Endothelial cell of umbilical vein (primary cell): ENCODE measurements at regions not wholly inside any gene's neighbourhood (a gene's known extent, or its start where the extent isn't known, plus 50 kb on each side); places are given as distances from the start of the nearest gene placed in this dataset.

Source experiments
- BruUV-seq: library from RNA; stranded (reverse); fragments of 400-500 nt; replicated peaks from 2 replicates; lab custom pipeline; 2021; lab: Mats Ljungman, UMichigan
- CTCF ChIA-PET: fragments of 300-600, 350-600 bp; sonication (Branson Sonifier 250); formaldehyde crosslinking; loops from one replicate; lab custom pipeline; 2021; ENCODE audit warnings: antibody characterized with exemption, inconsistent platforms; lab: Charles Lee
- POLR2A ChIA-PET: fragments of 300-600, 350-600 bp; sonication (Branson Sonifier 250); formaldehyde crosslinking; loops from one replicate; lab custom pipeline; 2021; ENCODE audit warnings: antibody characterized with exemption, inconsistent platforms; lab: Charles Lee
- DNase-seq: peaks from one replicate; pipeline ENCODE4 v3.0.0-alpha.2; 2011; ENCODE audit warnings: low read depth, low spot score
- FAIRE-seq: peaks from 2 replicates; lab custom pipeline; 2011; peaks lifted over from hg19 to GRCh38; lab: Jason Lieb, UNC
- H2AFZ ChIP-seq: 2 replicates; pipeline ENCODE4 v1.6.0; 2012; ENCODE audit warnings: low read depth, low read length, control low read depth, inconsistent platforms
- H3K27ac ChIP-seq: 2 replicates; pipeline ENCODE4 v1.5.1; 2011; ENCODE audit warnings: low read depth, mild to moderate bottlenecking, control low read depth, low read length, moderate library complexity; ENCODE audit not compliant: insufficient read depth
- H3K27me3 ChIP-seq, 2 experiments: 2 replicates each; pipeline versions ENCODE4 v1.6.0 to v1.6.1; 2011; ENCODE audit warnings: low read length in 2 of 2, mixed read lengths in 1 of 2; ENCODE audit not compliant: control insufficient read depth in 2 of 2, insufficient read depth in 2 of 2
- H3K36me3 ChIP-seq, 2 experiments: 2 replicates in 1 of 2; 3 replicates in 1 of 2; pipeline ENCODE4 v1.5.1; 2011; ENCODE audit warnings: low read length in 2 of 2, mild to moderate bottlenecking in 1 of 2, moderate library complexity in 1 of 2; ENCODE audit not compliant: control insufficient read depth in 2 of 2, insufficient read depth in 2 of 2; ENCODE audit errors: extremely low read depth in 1 of 2
- H3K4me1 ChIP-seq: 3 replicates; pipeline ENCODE4 v1.5.1; 2011; ENCODE audit warnings: mild to moderate bottlenecking, low read length; ENCODE audit not compliant: control insufficient read depth, insufficient read depth; ENCODE audit errors: extremely low read depth
- H3K4me2 ChIP-seq: 2 replicates; pipeline ENCODE4 v1.6.1; 2011; ENCODE audit warnings: low read length, control low read depth, mixed read lengths; ENCODE audit not compliant: insufficient read depth
- H3K4me3 ChIP-seq, 3 experiments: fragments of 200-600 bp in 1 of 3; sonication (generic), shearing (Covaris generic) in 1 of 3; replicated peaks in 1 of 3; 2 replicates each; pipeline ENCODE4 v1.5.1; 2011 to 2016; ENCODE audit warnings: control low read depth in 3 of 3, low read length in 3 of 3, mild to moderate bottlenecking in 2 of 3, inconsistent platforms in 1 of 3, low read depth in 1 of 3, moderate library complexity in 1 of 3; ENCODE audit not compliant: insufficient read depth in 1 of 3
- H3K79me2 ChIP-seq: 2 replicates; pipeline ENCODE4 v1.6.0; 2012; ENCODE audit warnings: low read length, inconsistent platforms; ENCODE audit not compliant: control insufficient read depth, insufficient read depth
- H3K9ac ChIP-seq: replicated peaks from 2 replicates; pipeline ENCODE3; 2011; ENCODE audit warnings: low read length, control low read depth; ENCODE audit not compliant: insufficient read depth; ENCODE audit errors: extremely low read depth
- H3K9me1 ChIP-seq: replicated peaks from 3 replicates; pipeline ENCODE4 v1.6.0; 2011; ENCODE audit warnings: mild to moderate bottlenecking, low read length; ENCODE audit not compliant: control insufficient read depth, insufficient read depth; ENCODE audit errors: extremely low read depth
- H3K9me3 ChIP-seq: replicated peaks from 2 replicates; pipeline ENCODE4 v1.5.1; 2012; ENCODE audit warnings: low read length, inconsistent platforms; ENCODE audit not compliant: control insufficient read depth, insufficient read depth
- H4K20me1 ChIP-seq: replicated peaks from 2 replicates; pipeline ENCODE3; 2011; ENCODE audit warnings: mild to moderate bottlenecking, low read length; ENCODE audit not compliant: control insufficient read depth, insufficient read depth; ENCODE audit errors: extremely low read depth
- EZH2 ChIP-seq: IDR thresholded peaks from 2 replicates; pipeline ENCODE4 v1.6.1; 2012; ENCODE audit warnings: borderline replicate concordance, low read depth, mild to moderate bottlenecking, moderate library complexity, low read length, inconsistent platforms; ENCODE audit not compliant: severe bottlenecking
- FOS ChIP-seq: IDR thresholded peaks from 2 replicates; pipeline ENCODE4 v1.6.1; 2011; ENCODE audit warnings: mild to moderate bottlenecking, low read length, moderate library complexity, borderline replicate concordance; ENCODE audit not compliant: insufficient read depth
- GATA2 ChIP-seq: IDR thresholded peaks from 2 replicates; pipeline ENCODE4 v1.7.0; 2011; ENCODE audit warnings: low read depth, mild to moderate bottlenecking, moderate library complexity, mixed read lengths, low read length; ENCODE audit not compliant: insufficient read length, insufficient read depth
- JUN ChIP-seq: IDR thresholded peaks from 2 replicates; pipeline ENCODE4 v1.6.1; 2011; ENCODE audit warnings: borderline replicate concordance, low read depth; ENCODE audit not compliant: insufficient read length, insufficient read depth
- MYC ChIP-seq: IDR thresholded peaks from one replicate; pipeline ENCODE4 v1.6.1; 2011; ENCODE audit warnings: mild to moderate bottlenecking, low read depth, low read length
- POLR2A ChIP-seq: IDR thresholded peaks from 2 replicates; pipeline ENCODE4 v1.6.1; 2012; ENCODE audit warnings: low read depth, mild to moderate bottlenecking, control low read depth, low read length
- POLR2AphosphoS5 ChIP-seq: IDR thresholded peaks from 2 replicates; pipeline ENCODE4 v1.6.1; 2012; ENCODE audit warnings: low read depth, mild to moderate bottlenecking, control low read depth, low read length, moderate library complexity; ENCODE audit not compliant: insufficient read depth
- dilution Hi-C: fragments of 300-500 bp; cut with MboI; formaldehyde crosslinking; loops from one replicate; pipeline ENCODE4 v1.15.0; 2019; ENCODE audit warnings: low sequenced_read_pairs; ENCODE audit not compliant: extremely low pct_ligation_motif_present
- intact Hi-C: fragments of 100-400 bp; cut with micrococcal nuclease; formaldehyde crosslinking; loops from one replicate; pipeline ENCODE4 v1.10.0; 2022
- TF ChIP-seq, protein P1 (sequence below): IDR thresholded peaks from 2 replicates; pipeline ENCODE4 v1.6.1; 2011; ENCODE audit not compliant: insufficient read depth, insufficient read length
- TF ChIP-seq, protein P2 (sequence below), 2 donors: IDR thresholded peaks; 1 replicate in 1 of 2; 2 replicates in 1 of 2; pipeline ENCODE4 v1.5.1; 2011; ENCODE audit warnings: low read length in 2 of 2, mild to moderate bottlenecking in 2 of 2, moderate library complexity in 2 of 2, control low read depth in 1 of 2, inconsistent platforms in 1 of 2, low read depth in 1 of 2; ENCODE audit not compliant: insufficient read depth in 1 of 2; ENCODE audit errors: extremely low read depth in 1 of 2

DNA sequence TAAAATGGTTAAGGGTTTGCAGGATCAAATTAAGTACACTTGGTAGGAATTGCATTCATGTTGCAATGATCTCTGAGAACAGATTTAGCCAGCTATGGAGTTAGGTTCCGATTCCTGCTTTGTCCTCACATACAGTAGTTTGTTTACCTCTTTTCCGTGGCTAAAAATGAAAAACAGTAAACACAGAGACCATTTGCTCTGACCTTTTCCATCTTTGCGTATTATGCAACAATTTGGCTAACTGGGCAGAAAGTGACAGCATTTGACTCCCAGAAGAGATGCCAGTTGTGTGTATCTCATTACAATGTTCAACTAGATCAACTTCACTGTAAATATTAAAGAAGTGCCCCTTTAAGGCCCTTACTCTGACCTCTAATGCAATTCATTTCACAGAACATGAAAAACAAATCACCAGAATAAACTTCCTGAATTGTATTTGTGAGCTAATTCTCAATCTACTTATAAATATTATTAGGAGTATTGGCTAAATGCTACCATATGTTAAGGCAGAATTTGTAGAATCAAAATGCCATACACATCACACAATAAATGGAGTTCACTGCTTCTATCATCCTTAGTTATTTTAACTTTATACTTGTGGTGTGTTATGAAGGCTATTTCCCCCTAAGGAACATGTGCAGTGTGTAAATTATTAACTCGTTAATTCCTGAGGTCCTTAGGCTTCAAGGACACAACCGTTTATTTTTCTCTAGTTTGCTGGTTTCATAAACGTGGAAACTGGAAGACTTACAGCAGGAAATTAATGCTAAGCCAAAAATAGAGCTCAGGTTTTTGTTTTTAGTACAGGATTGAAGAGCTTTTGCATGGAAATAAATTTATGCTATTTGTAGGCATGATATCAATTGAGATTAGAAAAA, 380.7 kb upstream of the CITED2 start:
- Histone ChIP-seq H3K9ac (no peak overlapping the region), H3K4me2 (no peak overlapping the region)

More for the DNA sequence above, 380.7 kb upstream of the CITED2 start:
- H3K9me3 ChIP-seq, result no peaks in the 10 kb centered on the region
- no peak for TF ChIP-seq FOS
- no peak for TF ChIP-seq GATA2
- no peak for TF ChIP-seq MYC
- no peak for TF ChIP-seq EZH2
- TF ChIP-seq, protein P1, sequence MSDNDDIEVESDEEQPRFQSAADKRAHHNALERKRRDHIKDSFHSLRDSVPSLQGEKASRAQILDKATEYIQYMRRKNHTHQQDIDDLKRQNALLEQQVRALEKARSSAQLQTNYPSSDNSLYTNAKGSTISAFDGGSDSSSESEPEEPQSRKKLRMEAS, result no peak
- TF ChIP-seq POLR2AphosphoS5, result no peak
- TF ChIP-seq, protein P2, sequence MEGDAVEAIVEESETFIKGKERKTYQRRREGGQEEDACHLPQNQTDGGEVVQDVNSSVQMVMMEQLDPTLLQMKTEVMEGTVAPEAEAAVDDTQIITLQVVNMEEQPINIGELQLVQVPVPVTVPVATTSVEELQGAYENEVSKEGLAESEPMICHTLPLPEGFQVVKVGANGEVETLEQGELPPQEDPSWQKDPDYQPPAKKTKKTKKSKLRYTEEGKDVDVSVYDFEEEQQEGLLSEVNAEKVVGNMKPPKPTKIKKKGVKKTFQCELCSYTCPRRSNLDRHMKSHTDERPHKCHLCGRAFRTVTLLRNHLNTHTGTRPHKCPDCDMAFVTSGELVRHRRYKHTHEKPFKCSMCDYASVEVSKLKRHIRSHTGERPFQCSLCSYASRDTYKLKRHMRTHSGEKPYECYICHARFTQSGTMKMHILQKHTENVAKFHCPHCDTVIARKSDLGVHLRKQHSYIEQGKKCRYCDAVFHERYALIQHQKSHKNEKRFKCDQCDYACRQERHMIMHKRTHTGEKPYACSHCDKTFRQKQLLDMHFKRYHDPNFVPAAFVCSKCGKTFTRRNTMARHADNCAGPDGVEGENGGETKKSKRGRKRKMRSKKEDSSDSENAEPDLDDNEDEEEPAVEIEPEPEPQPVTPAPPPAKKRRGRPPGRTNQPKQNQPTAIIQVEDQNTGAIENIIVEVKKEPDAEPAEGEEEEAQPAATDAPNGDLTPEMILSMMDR (IDR thresholded peaks at IDR 0.05; ENCODE audit: extremely low read depth in 1 of 2, insufficient read depth in 1 of 2, low read depth in 1 of 2, low read length in 2 of 2), result no peak
- TF ChIP-seq JUN, result no peak
- TF ChIP-seq POLR2A, result no peak
- no peaks in the 10 kb centered on the region for H4K20me1 ChIP-seq
- FAIRE-seq (no peak), DNase-seq (peak; percentile 24)
- no peaks in the 10 kb centered on the region for H3K79me2 ChIP-seq
- no peak overlapping the region for H3K27ac ChIP-seq
- ChIA-PET CTCF (interaction anchor here (0.8 kb wide), 1 partner anchor 376 kb away, joined by 3 read pairs; no protein-coding TSS in a partner anchor), POLR2A (interaction anchor here (0.6 to 1.3 kb wide), 3 partner anchors 9 to 167 kb away, joined by 4 to 9 read pairs (median 7); no protein-coding TSS in a partner anchor)
- no peaks in the 10 kb centered on the region for H3K36me3 ChIP-seq
- H3K27me3 ChIP-seq, result no peaks in the 10 kb centered on the region
- intact Hi-C loops, result no loop called here
- dilution Hi-C loops, result no loop called here
- no peaks in the 10 kb centered on the region for H3K9me1 ChIP-seq
- H2AFZ ChIP-seq, result peak overlapping the region; percentile 28
- H3K4me1 ChIP-seq, result peaks cover 3% of the 10 kb centered on the region
- no peak overlapping the region for H3K4me3 ChIP-seq
- no TSS peak for BruUV-seq
